HEK293T (cell line): ENCODE measurements at regions not wholly inside any gene's neighbourhood (a gene's known extent, or its start where the extent isn't known, plus 50 kb on each side); places are given as distances from the start of the nearest gene placed in this dataset.

Experiments used
- BHLHE40 ChIP-seq: fragments of 450-650 bp; IDR thresholded peaks from 2 replicates; pipeline ENCODE4 v1.6.1; 2016; ENCODE audit warnings: mild to moderate bottlenecking, moderate library complexity, borderline replicate concordance
- FOXK2 ChIP-seq: fragments of 450-650 bp; IDR thresholded peaks from 2 replicates; pipeline ENCODE4 v1.6.1; 2016; ENCODE audit warnings: mild to moderate bottlenecking
- FOXM1 ChIP-seq: fragments of 450-650 bp; IDR thresholded peaks from 2 replicates; pipeline ENCODE4 v1.6.1; 2017; ENCODE audit warnings: mild to moderate bottlenecking, borderline replicate concordance
- HDGF ChIP-seq: fragments of 450-650 bp; IDR thresholded peaks from 2 replicates; pipeline ENCODE4 v1.6.1; 2017; ENCODE audit warnings: antibody characterized with exemption, borderline replicate concordance
- LEF1 ChIP-seq: fragments of 450-650 bp; IDR thresholded peaks from 2 replicates; pipeline ENCODE4 v1.6.1; 2017; ENCODE audit warnings: mild to moderate bottlenecking, borderline replicate concordance
- SP1 ChIP-seq: fragments of 450-650 bp; IDR thresholded peaks from 2 replicates; pipeline ENCODE4 v1.6.1; 2017
- TARDBP ChIP-seq: fragments of 450-650 bp; IDR thresholded peaks from 2 replicates; pipeline ENCODE4 v1.6.1; 2016
- ZNF384 ChIP-seq: fragments of 450-650 bp; IDR thresholded peaks from 2 replicates; pipeline ENCODE4 v1.6.1; 2016

DNA sequence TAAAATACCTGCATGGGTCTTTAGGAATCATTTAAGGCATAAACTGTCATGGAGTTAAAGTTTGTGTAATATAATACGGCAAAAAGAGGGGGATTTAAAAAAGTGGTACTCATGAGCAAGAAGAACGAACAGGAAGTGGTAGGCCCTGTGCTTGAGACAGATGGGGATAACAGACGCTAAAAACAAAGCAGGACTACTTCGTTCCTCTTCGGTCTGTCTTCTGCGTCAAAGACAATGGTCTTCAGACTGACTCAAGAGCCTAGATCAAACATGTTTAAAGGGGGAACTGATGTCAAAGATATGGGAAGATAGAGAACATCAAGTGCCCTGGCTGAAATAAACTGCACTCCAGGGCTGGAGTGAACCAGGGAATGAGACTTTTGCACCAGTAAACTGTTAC is 59.8 kb upstream of the RFX3 start:
- TF ChIP-seq ZNF384 (no peak), HDGF (no peak), FOXM1 (no peak), BHLHE40 (no peak), TARDBP (no peak), SP1 (no peak), FOXK2 (no peak), LEF1 (no peak)
